Endothelial cell (in vitro differentiated cells): ENCODE measurements at regions not wholly inside any gene's neighbourhood (a gene's known extent, or its start where the extent isn't known, plus 50 kb on each side); places are given as distances from the start of the nearest gene placed in this dataset.

Experiments
- DNase-seq: peaks from one replicate; pipeline ENCODE4 v3.0.0; 2021; ENCODE audit warnings: low spot score
- H3K27ac Mint-ChIP-seq: one replicate; pipeline ENCODE4 v1.8.0; 2021; ENCODE audit warnings: mixed read lengths, inconsistent platforms; ENCODE audit not compliant: unreplicated experiment
- H3K27me3 Mint-ChIP-seq: one replicate; pipeline ENCODE4 v1.8.0; 2021; ENCODE audit warnings: mild to moderate bottlenecking, moderate library complexity, mixed read lengths, inconsistent platforms; ENCODE audit not compliant: unreplicated experiment
- H3K36me3 Mint-ChIP-seq: one replicate; pipeline ENCODE4 v1.8.0; 2021; ENCODE audit warnings: mild to moderate bottlenecking, low read depth, mixed read lengths, inconsistent platforms; ENCODE audit not compliant: unreplicated experiment
- H3K4me1 Mint-ChIP-seq: one replicate; pipeline ENCODE4 v1.8.0; 2021; ENCODE audit warnings: mild to moderate bottlenecking, mixed read lengths, inconsistent platforms; ENCODE audit not compliant: unreplicated experiment
- H3K4me3 Mint-ChIP-seq: one replicate; pipeline ENCODE4 v1.8.0; 2021; ENCODE audit warnings: mild to moderate bottlenecking, mixed read lengths, inconsistent platforms; ENCODE audit not compliant: unreplicated experiment
- H3K9me3 Mint-ChIP-seq: one replicate; pipeline ENCODE4 v1.8.0; 2021; ENCODE audit warnings: mixed read lengths, inconsistent platforms; ENCODE audit not compliant: unreplicated experiment
- TF ChIP-seq, protein P1 (sequence below): fragments of 200-600 bp; sonication (generic); IDR thresholded peaks from one replicate; pipeline ENCODE4 v1.5.0; 2021; ENCODE audit warnings: antibody characterized with exemption; ENCODE audit not compliant: unreplicated experiment

DNA sequence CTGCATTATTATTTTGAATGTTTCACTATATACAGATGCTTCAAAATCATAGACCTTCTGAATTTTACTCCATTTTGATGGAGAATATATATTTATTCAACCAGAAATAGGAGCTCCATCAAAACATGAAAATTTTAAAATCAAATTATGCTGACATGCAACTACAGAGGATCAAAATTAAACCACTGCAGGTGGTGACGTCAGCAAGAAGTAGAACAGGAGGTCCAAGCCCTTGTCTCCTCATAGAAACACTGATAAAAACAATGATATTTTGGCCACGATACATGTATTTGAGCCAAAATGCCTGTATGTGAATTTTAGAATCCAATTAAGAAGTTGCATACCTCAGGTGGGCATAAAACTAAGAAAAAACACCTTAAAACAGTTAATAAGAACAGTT is 236.6 kb upstream of the FBXL7 start:
- Mint-ChIP-seq H3K9me3 (no peaks in the 10 kb centered on the region), H3K4me3 (no peak overlapping the region), H3K27ac (no peak overlapping the region), H3K36me3 (no peaks in the 10 kb centered on the region), H3K27me3 (no peaks in the 10 kb centered on the region), H3K4me1 (peaks cover 14% of the 10 kb centered on the region)
- TF ChIP-seq, protein P1, sequence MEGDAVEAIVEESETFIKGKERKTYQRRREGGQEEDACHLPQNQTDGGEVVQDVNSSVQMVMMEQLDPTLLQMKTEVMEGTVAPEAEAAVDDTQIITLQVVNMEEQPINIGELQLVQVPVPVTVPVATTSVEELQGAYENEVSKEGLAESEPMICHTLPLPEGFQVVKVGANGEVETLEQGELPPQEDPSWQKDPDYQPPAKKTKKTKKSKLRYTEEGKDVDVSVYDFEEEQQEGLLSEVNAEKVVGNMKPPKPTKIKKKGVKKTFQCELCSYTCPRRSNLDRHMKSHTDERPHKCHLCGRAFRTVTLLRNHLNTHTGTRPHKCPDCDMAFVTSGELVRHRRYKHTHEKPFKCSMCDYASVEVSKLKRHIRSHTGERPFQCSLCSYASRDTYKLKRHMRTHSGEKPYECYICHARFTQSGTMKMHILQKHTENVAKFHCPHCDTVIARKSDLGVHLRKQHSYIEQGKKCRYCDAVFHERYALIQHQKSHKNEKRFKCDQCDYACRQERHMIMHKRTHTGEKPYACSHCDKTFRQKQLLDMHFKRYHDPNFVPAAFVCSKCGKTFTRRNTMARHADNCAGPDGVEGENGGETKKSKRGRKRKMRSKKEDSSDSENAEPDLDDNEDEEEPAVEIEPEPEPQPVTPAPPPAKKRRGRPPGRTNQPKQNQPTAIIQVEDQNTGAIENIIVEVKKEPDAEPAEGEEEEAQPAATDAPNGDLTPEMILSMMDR: no peak
- DNase-seq: no peak

GRCh38 chr5:15261269-15261995 is 238.5 kb upstream of the FBXL7 start:
- H3K36me3 Mint-ChIP-seq: no peaks in the 10 kb centered on the region
- H3K4me1 Mint-ChIP-seq: peaks cover 19% of the 10 kb centered on the region
- H3K27ac Mint-ChIP-seq: no peak overlapping the region
- H3K4me3 Mint-ChIP-seq: no peak overlapping the region
- DNase-seq: no peak
- TF ChIP-seq, protein P1: no peak
- H3K27me3 Mint-ChIP-seq: no peaks in the 10 kb centered on the region
- no peaks in the 10 kb centered on the region for H3K9me3 Mint-ChIP-seq

DNA sequence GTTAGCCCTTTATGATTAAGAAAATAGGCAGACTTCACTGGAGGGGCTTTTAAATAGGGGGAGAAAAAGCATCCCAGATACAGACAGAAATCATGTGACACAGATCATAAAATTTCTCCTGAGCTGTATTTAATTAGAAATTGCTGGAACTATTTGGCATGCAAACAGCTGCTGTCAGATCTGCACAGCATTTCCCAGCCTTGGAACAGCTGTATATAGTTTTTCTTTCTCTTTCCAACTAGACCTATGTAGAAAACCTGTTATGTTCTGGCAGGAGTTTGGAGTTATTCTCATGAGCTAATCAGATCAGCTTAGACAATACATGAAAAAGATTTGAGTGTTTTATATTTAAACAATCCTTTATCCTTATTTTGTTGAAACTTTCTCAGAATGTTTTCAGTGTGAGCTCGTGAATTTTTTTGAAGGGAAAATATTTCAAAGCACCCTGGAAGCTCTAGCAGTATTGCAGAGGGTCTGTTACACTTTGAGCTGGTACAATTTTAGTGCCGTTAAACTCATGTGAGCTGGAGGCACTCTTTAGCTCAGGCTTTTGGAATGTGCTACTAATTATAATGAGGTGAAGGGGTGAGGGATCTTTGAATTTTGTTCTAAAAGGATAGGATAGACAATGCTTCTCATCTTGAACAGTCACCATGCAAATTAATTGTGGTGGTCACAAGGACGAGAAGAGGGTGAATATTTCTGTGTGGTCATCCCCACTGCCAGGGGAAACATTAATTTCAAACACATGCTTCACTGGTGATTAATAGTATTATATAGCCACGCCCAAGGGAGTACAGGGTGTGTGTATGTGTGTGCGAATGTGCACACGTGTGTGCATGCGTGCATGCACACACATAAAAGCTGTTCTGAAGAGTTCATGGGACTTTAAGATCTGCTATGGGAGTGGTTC is 239.4 kb upstream of the FBXL7 start:
- Mint-ChIP-seq H3K36me3 (no peaks in the 10 kb centered on the region), H3K4me1 (peaks cover 19% of the 10 kb centered on the region), H3K27me3 (no peaks in the 10 kb centered on the region), H3K4me3 (no peak overlapping the region), H3K27ac (no peak overlapping the region), H3K9me3 (no peaks in the 10 kb centered on the region)
- DNase-seq: no peak
- TF ChIP-seq, protein P1: no peak

- H3K4me3 Mint-ChIP-seq: no peak overlapping the region
- peaks cover 19% of the 10 kb centered on the region for H3K4me1 Mint-ChIP-seq
- TF ChIP-seq, protein P1: no peak
- H3K36me3 Mint-ChIP-seq: no peaks in the 10 kb centered on the region
- no peaks in the 10 kb centered on the region for H3K27me3 Mint-ChIP-seq
- no peak overlapping the region for H3K27ac Mint-ChIP-seq
- DNase-seq: no peak
- H3K9me3 Mint-ChIP-seq: no peaks in the 10 kb centered on the region
Observed at GRCh38 chr5:15256485-15256884, 243.5 kb upstream of the FBXL7 start.

DNA sequence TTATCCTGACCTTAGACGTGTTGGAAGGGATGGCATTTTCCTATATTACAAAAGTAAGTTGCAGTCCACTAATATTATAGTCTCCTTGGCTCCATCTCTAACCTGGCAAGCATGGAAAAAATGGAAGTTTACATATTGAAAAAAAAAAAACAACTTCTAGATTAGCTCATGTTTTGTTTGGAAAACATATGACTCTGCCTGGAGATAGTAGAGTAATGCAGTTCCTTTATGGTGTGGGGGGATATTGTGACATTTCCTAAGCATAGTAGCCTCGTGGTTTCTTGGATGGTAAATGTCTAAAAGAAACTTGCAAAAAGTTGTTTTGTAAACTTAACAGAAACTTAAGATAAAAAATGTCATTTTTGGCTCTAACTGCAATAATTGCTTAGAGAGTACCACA is 244.4 kb upstream of the FBXL7 start:
- Mint-ChIP-seq H3K9me3 (no peaks in the 10 kb centered on the region), H3K36me3 (no peaks in the 10 kb centered on the region), H3K27ac (no peak overlapping the region), H3K27me3 (no peaks in the 10 kb centered on the region), H3K4me3 (no peak overlapping the region), H3K4me1 (peaks cover 19% of the 10 kb centered on the region)
- TF ChIP-seq, protein P1: no peak
- DNase-seq: no peak
